ENCODE measurements at regions not wholly inside any gene's neighbourhood (a gene's known extent, or its start where the extent isn't known, plus 50 kb on each side); places are given as distances from the start of the nearest gene placed in this dataset.
"Not testable (repeated sequence)": the region's sequence is repeated elsewhere in the genome, so short reads cannot be mapped to it uniquely, and the experiment has no call there.

GRCh38 chr21:6015422-6016057, 4505.8 kb upstream of the TPTE start:
- not testable (repeated sequence) for TF ChIP-seq CTCF (conservative IDR thresholded peaks at IDR 0.05); EZH2 (IDR thresholded peaks at IDR 0.05; ENCODE audit: low read depth)

Data from PC-9 (cell line).